ENCODE measurements at regions not wholly inside any gene's neighbourhood (a gene's known extent, or its start where the extent isn't known, plus 50 kb on each side); places are given as distances from the start of the nearest gene placed in this dataset.

- TF ChIP-seq EZH2phosphoT487 (IDR thresholded peaks at IDR 0.05; ENCODE audit: insufficient read depth, low read depth), result no peak
- no peak for TF ChIP-seq EZH2 (IDR thresholded peaks at IDR 0.05; ENCODE audit: insufficient read depth, poor library complexity, severe bottlenecking)
These were observed 60.3 kb upstream of the PARP8 start for GRCh38 chr5:50606179-50606578.
